ENCODE measurements at regions not wholly inside any gene's neighbourhood (a gene's known extent, or its start where the extent isn't known, plus 50 kb on each side); places are given as distances from the start of the nearest gene placed in this dataset.

GRCh38 chr4:155474758-155475157 lies 98.0 kb upstream of the MAP9 start:
- Histone ChIP-seq H3K9me2 (ENCODE audit: insufficient read depth) (no peaks in the 10 kb centered on the region), H3F3A (ENCODE audit: insufficient read depth) (no peaks in the 10 kb centered on the region), H3K4me3 (no peak overlapping the region), H3K36me3 (ENCODE audit: low read depth) (no peaks in the 10 kb centered on the region), H3K4me1 (ENCODE audit: insufficient read depth) (no peaks in the 10 kb centered on the region), H3K9me3 (ENCODE audit: low read depth) (no peaks in the 10 kb centered on the region), H3K27ac (no peak overlapping the region), H2AFZ (no peak overlapping the region), H3K9ac (no peak overlapping the region), H3K79me2 (ENCODE audit: insufficient read depth) (no peaks in the 10 kb centered on the region), H3K4me2 (ENCODE audit: unreplicated experiment) (no peak overlapping the region), H3K27me3 (replicated peaks; ENCODE audit: insufficient read depth) (no peaks in the 10 kb centered on the region), H4K20me1 (ENCODE audit: insufficient read depth) (no peaks in the 10 kb centered on the region)
- TF ChIP-seq EZH2phosphoT487 (IDR thresholded peaks at IDR 0.05; ENCODE audit: insufficient read depth, low read depth) (no peak), EZH2 (IDR thresholded peaks at IDR 0.05; ENCODE audit: insufficient read depth, poor library complexity, severe bottlenecking) (no peak)
- 30 to 31% methylated on average over 5 of the region's 5 CpGs for WGBS, 2 experiments (ENCODE audit: low coverage in 1 of 2, low lambda C conversion rate in 2 of 2, missing lambda C conversion rate in 2 of 2)
- in situ Hi-C loops (cut with MboI) = no loop called here
- no peak for DNase-seq

GRCh38 chr4:155473420-155474095 lies 96.8 kb upstream of the MAP9 start:
- no peaks in the 10 kb centered on the region for H3K9me2 ChIP-seq (ENCODE audit: insufficient read depth)

GRCh38 chr4:155468282-155468681 lies 91.5 kb upstream of the MAP9 start:
- H3K27me3 ChIP-seq (replicated peaks; ENCODE audit: insufficient read depth) = no peaks in the 10 kb centered on the region
- in situ Hi-C loops (cut with MboI) = no loop called here
- DNase-seq = no peak
- H2AFZ ChIP-seq = no peak overlapping the region
- no peak overlapping the region for H3K27ac ChIP-seq
- H3K4me2 ChIP-seq (ENCODE audit: unreplicated experiment) = no peak overlapping the region
- no peak overlapping the region for H3K9ac ChIP-seq
- WGBS, 2 experiments (ENCODE audit: low coverage in 1 of 2, low lambda C conversion rate in 2 of 2, missing lambda C conversion rate in 2 of 2) = 78 to 82% methylated on average over 1 of the region's 1 CpG
- H3K79me2 ChIP-seq (ENCODE audit: insufficient read depth) = no peaks in the 10 kb centered on the region
- H3K9me2 ChIP-seq (ENCODE audit: insufficient read depth) = no peaks in the 10 kb centered on the region
- H3K9me3 ChIP-seq (ENCODE audit: low read depth) = no peaks in the 10 kb centered on the region
- no peak overlapping the region for H3K4me3 ChIP-seq
- no peaks in the 10 kb centered on the region for H3F3A ChIP-seq (ENCODE audit: insufficient read depth)
- no peaks in the 10 kb centered on the region for H3K36me3 ChIP-seq (ENCODE audit: low read depth)
- no peaks in the 10 kb centered on the region for H4K20me1 ChIP-seq (ENCODE audit: insufficient read depth)
- no peak for TF ChIP-seq EZH2 (IDR thresholded peaks at IDR 0.05; ENCODE audit: insufficient read depth, poor library complexity, severe bottlenecking)
- no peak for TF ChIP-seq EZH2phosphoT487 (IDR thresholded peaks at IDR 0.05; ENCODE audit: insufficient read depth, low read depth)
- 0 out of 2 replicates have a peak, but pooled peaks cover 3% of the 10 kb centered on the region for H3K4me1 ChIP-seq (ENCODE audit: insufficient read depth)

More at GRCh38 chr4:155473420-155474095, 96.8 kb upstream of the MAP9 start:
- H3K4me2 ChIP-seq (ENCODE audit: unreplicated experiment) = no peak overlapping the region
- no peak overlapping the region for H3K4me3 ChIP-seq
- TF ChIP-seq EZH2phosphoT487 (IDR thresholded peaks at IDR 0.05; ENCODE audit: insufficient read depth, low read depth) = no peak
- TF ChIP-seq EZH2 (IDR thresholded peaks at IDR 0.05; ENCODE audit: insufficient read depth, poor library complexity, severe bottlenecking) = no peak
- H3F3A ChIP-seq (ENCODE audit: insufficient read depth) = no peaks in the 10 kb centered on the region
- no peaks in the 10 kb centered on the region for H3K79me2 ChIP-seq (ENCODE audit: insufficient read depth)
- no peaks in the 10 kb centered on the region for H3K36me3 ChIP-seq (ENCODE audit: low read depth)
- DNase-seq = no peak
- WGBS, 2 experiments (ENCODE audit: low coverage in 1 of 2, low lambda C conversion rate in 2 of 2, missing lambda C conversion rate in 2 of 2) = 6 to 9% methylated on average over 3 of the region's 3 CpGs
- H3K27me3 ChIP-seq (replicated peaks; ENCODE audit: insufficient read depth) = no peaks in the 10 kb centered on the region
- H3K9me3 ChIP-seq (ENCODE audit: low read depth) = no peaks in the 10 kb centered on the region
- H4K20me1 ChIP-seq (ENCODE audit: insufficient read depth) = no peaks in the 10 kb centered on the region
- H2AFZ ChIP-seq = no peak overlapping the region
- H3K9ac ChIP-seq = no peak overlapping the region
- in situ Hi-C loops (cut with MboI) = no loop called here
- no peaks in the 10 kb centered on the region for H3K4me1 ChIP-seq (ENCODE audit: insufficient read depth)
- no peak overlapping the region for H3K27ac ChIP-seq

- Histone ChIP-seq H3K4me2 (ENCODE audit: unreplicated experiment) (no peak overlapping the region), H3K4me3 (no peak overlapping the region), H3K79me2 (ENCODE audit: insufficient read depth) (no peaks in the 10 kb centered on the region), H3K9ac (no peak overlapping the region), H3K27me3 (replicated peaks; ENCODE audit: insufficient read depth) (no peaks in the 10 kb centered on the region), H3K4me1 (ENCODE audit: insufficient read depth) (no peaks in the 10 kb centered on the region), H4K20me1 (ENCODE audit: insufficient read depth) (no peaks in the 10 kb centered on the region), H3K27ac (no peak overlapping the region), H3K9me2 (ENCODE audit: insufficient read depth) (no peaks in the 10 kb centered on the region; the same call in 1 of the 2 replicates), H2AFZ (no peak overlapping the region), H3F3A (ENCODE audit: insufficient read depth) (no peaks in the 10 kb centered on the region), H3K36me3 (ENCODE audit: low read depth) (no peaks in the 10 kb centered on the region), H3K9me3 (ENCODE audit: low read depth) (no peaks in the 10 kb centered on the region)
- 30 to 44% methylated on average over 2 of the region's 2 CpGs for WGBS, 2 experiments (ENCODE audit: low coverage in 1 of 2, low lambda C conversion rate in 2 of 2, missing lambda C conversion rate in 2 of 2)
- TF ChIP-seq EZH2 (IDR thresholded peaks at IDR 0.05; ENCODE audit: insufficient read depth, poor library complexity, severe bottlenecking) (no peak), EZH2phosphoT487 (IDR thresholded peaks at IDR 0.05; ENCODE audit: insufficient read depth, low read depth) (no peak)
- in situ Hi-C loops (cut with MboI) = no loop called here
- DNase-seq = no peak
Observed at GRCh38 chr4:155450676-155451075, 73.9 kb upstream of the MAP9 start.

All from GM23248 (cell line).